Hepatocyte (in vitro differentiated cells): ENCODE measurements at regions not wholly inside any gene's neighbourhood (a gene's known extent, or its start where the extent isn't known, plus 50 kb on each side); places are given as distances from the start of the nearest gene placed in this dataset.

Experiments used
- EZH2 ChIP-seq: fragments of 200-600 bp; sonication (generic); IDR thresholded peaks from 2 replicates; pipeline ENCODE4 v1.6.1; 2016; ENCODE audit warnings: antibody characterized with exemption, mild to moderate bottlenecking, borderline replicate concordance
- TF ChIP-seq, protein P1 (sequence below): fragments of 200-600 bp; sonication (generic); IDR thresholded peaks from 2 replicates; pipeline ENCODE4 v1.5.1; 2016; ENCODE audit warnings: antibody characterized with exemption, mild to moderate bottlenecking; ENCODE audit not compliant: poor library complexity

DNA sequence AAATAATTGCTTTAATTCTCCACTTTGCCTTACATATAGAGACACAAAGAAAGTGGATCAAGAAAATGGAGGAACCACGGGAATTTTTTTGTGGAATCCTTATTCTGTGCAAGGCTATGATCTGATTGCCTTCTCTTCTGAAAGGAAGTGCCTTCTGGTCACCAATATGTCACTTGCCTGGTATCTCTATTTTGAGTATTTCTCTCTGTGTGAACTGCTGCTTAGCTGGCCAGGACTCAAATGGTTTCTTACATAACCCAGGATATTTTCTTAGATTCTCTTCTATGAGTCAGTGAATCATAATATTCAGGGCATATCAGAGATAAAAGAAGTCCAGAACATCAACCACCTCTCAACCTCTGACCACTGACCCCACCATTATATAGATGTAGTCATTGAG, 156.1 kb downstream of the DIO2 start:
- TF ChIP-seq, protein P1, sequence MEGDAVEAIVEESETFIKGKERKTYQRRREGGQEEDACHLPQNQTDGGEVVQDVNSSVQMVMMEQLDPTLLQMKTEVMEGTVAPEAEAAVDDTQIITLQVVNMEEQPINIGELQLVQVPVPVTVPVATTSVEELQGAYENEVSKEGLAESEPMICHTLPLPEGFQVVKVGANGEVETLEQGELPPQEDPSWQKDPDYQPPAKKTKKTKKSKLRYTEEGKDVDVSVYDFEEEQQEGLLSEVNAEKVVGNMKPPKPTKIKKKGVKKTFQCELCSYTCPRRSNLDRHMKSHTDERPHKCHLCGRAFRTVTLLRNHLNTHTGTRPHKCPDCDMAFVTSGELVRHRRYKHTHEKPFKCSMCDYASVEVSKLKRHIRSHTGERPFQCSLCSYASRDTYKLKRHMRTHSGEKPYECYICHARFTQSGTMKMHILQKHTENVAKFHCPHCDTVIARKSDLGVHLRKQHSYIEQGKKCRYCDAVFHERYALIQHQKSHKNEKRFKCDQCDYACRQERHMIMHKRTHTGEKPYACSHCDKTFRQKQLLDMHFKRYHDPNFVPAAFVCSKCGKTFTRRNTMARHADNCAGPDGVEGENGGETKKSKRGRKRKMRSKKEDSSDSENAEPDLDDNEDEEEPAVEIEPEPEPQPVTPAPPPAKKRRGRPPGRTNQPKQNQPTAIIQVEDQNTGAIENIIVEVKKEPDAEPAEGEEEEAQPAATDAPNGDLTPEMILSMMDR, result no peak
- TF ChIP-seq EZH2, result no peak
